Naive thymus-derived CD8-positive, alpha-beta T cell (primary cell): ENCODE measurements at regions not wholly inside any gene's neighbourhood (a gene's known extent, or its start where the extent isn't known, plus 50 kb on each side); places are given as distances from the start of the nearest gene placed in this dataset.

Experiments
- ATAC-seq, 2 donors: fragments of 150-1000 bp; cut with Tn5 transposase in 1 of 2; sonication (Bioruptor Pico), chemical (Tn5 transposase) in 1 of 2; 1 replicate in 1 of 2; 2 replicates in 1 of 2; pipeline ENCODE4 v1.10.0; 2021; ENCODE audit warnings: mild to moderate bottlenecking in 2 of 2, moderate library complexity in 2 of 2
- POLR2A ChIA-PET: fragments of 350-600 bp; sonication (Branson Sonifier 250); formaldehyde crosslinking; loops from one replicate; lab custom pipeline; 2021; ENCODE audit warnings: antibody characterized with exemption; lab: Charles Lee
- DNase-seq, 10 donors: peaks; one replicate each; pipeline versions ENCODE4 v3.0.0 to v3.0.0-alpha.2; 2020 to 2022
- H3K27ac Mint-ChIP-seq, 10 donors: one replicate each; pipeline ENCODE4 v1.8.0; 2020 to 2022; ENCODE audit warnings: mild to moderate bottlenecking in 10 of 10, mixed read lengths in 10 of 10, moderate library complexity in 4 of 10, inconsistent platforms in 1 of 10
- H3K27me3 Mint-ChIP-seq, 5 donors: one replicate each; pipeline ENCODE4 v1.8.0; 2021 to 2022; ENCODE audit warnings: mixed read lengths in 5 of 5
- H3K36me3 Mint-ChIP-seq, 3 donors: one replicate each; pipeline ENCODE4 v1.8.0; 2020 to 2022; ENCODE audit warnings: mixed read lengths in 3 of 3, mild to moderate bottlenecking in 2 of 3, inconsistent platforms in 1 of 3
- H3K4me1 Mint-ChIP-seq, 4 donors: one replicate each; pipeline ENCODE4 v1.8.0; 2021 to 2022; ENCODE audit warnings: mixed read lengths in 4 of 4
- H3K4me3 Mint-ChIP-seq, 10 donors: one replicate each; pipeline ENCODE4 v1.8.0; 2020 to 2022; ENCODE audit warnings: mild to moderate bottlenecking in 10 of 10, mixed read lengths in 10 of 10, moderate library complexity in 6 of 10, inconsistent platforms in 1 of 10
- H3K9me3 Mint-ChIP-seq, 9 donors: one replicate each; pipeline ENCODE4 v1.8.0; 2020 to 2022; ENCODE audit warnings: mixed read lengths in 9 of 9, mild to moderate bottlenecking in 3 of 9, inconsistent platforms in 1 of 9, moderate library complexity in 1 of 9

DNA sequence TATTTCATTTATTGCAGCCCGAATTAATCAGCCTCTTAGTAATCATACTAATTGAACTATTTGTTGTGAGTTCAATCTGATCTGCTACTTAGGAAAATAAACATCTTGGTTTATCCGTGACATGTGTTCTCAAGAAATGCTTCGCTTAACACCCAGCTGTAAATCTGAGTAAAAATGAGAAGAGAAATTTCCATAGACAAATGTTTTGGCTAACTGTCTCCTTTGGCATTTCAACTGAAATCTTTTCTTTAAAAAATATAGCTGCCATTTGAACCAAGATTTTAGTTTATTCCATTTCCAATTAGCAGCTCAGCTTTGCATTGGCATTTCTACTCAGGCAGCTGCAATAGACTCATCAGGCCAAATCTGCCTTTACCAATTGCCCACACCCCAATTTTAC is 180.5 kb upstream of the PTER start:
- no peak overlapping the region for H3K27ac Mint-ChIP-seq
- peaks cover 2 to 19% (median 7%) of the 10 kb centered on the region in 5 donors for H3K27me3 Mint-ChIP-seq
- no peaks in the 10 kb centered on the region for H3K36me3 Mint-ChIP-seq
- no peak for DNase-seq
- no peaks in the 10 kb centered on the region for H3K4me1 Mint-ChIP-seq
- no peak overlapping the region for H3K4me3 Mint-ChIP-seq
- POLR2A ChIA-PET: no interaction called here
- H3K9me3 Mint-ChIP-seq: peaks cover 0 to 33% (median 12%) of the 10 kb centered on the region in 9 donors
- no peak for ATAC-seq

DNA sequence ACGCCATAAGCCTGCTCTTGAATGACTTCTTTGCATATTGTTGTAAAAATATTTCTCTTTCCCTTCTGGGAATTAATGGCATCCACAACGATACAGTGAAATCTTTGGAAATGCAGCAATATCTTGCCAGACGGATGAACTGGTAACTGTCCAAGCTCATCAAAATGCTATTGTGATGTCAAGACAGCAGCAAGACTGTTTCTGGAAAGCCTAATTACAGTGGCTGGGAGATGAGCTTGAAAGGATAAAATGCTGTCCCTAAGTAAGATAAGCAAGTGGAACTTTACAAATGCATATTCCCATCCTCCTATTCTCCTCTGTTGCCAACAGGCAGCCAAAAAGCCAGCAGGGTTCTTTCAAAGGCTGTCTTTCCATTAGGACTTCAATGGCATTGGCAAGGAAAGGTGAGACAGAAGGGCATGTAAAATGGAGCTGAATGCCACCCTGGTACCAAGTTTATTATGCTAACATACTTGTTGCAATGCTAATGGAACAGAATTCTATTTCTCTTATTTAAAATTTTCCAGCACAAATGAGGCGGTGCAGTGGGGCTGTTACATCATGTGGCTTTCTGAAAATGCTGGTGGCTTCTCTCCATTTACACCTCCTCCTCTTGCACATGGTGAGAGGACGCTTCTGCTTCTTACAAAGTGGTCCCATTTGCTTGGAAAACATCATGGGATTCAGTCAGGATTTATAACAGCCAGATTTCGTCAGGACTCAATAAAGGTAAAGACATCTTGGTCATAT is 178.3 kb upstream of the PTER start:
- ATAC-seq (no peak), DNase-seq (no peak)
- H3K9me3 Mint-ChIP-seq: peaks cover 0 to 33% (median 11%) of the 10 kb centered on the region in 9 donors
- POLR2A ChIA-PET: no interaction called here
- H3K36me3 Mint-ChIP-seq: no peaks in the 10 kb centered on the region
- no peaks in the 10 kb centered on the region for H3K4me1 Mint-ChIP-seq
- no peak overlapping the region for H3K4me3 Mint-ChIP-seq
- peaks cover 2 to 19% (median 7%) of the 10 kb centered on the region in 5 donors for H3K27me3 Mint-ChIP-seq
- H3K27ac Mint-ChIP-seq: no peak overlapping the region

DNA sequence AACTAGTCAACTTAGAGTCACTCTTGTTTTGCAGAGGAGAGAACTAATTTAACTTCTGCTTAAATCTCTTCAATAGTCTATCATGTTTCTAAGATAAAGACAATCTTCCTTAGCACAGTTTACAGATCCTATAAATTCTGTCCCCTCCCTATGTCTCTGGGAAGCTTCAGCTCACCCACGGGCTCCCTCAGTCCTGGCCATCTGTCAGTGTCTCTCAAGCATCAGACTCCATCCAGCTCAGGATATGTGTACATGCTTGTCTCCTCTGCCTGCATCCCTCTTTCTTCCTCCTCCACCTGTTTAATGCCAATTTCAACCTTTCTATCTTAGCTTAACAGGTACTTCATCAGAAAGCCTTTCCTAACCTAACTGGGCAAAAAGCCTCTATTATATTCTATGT is 177.1 kb upstream of the PTER start:
- POLR2A ChIA-PET: no interaction called here
- H3K4me1 Mint-ChIP-seq: no peaks in the 10 kb centered on the region
- H3K27ac Mint-ChIP-seq: no peak overlapping the region
- no peaks in the 10 kb centered on the region for H3K36me3 Mint-ChIP-seq
- peaks cover 2 to 19% (median 7%) of the 10 kb centered on the region in 5 donors for H3K27me3 Mint-ChIP-seq
- no peak overlapping the region for H3K4me3 Mint-ChIP-seq
- ATAC-seq: no peak
- DNase-seq: no peak
- peaks cover 0 to 33% (median 8%) of the 10 kb centered on the region in 9 donors for H3K9me3 Mint-ChIP-seq

DNA sequence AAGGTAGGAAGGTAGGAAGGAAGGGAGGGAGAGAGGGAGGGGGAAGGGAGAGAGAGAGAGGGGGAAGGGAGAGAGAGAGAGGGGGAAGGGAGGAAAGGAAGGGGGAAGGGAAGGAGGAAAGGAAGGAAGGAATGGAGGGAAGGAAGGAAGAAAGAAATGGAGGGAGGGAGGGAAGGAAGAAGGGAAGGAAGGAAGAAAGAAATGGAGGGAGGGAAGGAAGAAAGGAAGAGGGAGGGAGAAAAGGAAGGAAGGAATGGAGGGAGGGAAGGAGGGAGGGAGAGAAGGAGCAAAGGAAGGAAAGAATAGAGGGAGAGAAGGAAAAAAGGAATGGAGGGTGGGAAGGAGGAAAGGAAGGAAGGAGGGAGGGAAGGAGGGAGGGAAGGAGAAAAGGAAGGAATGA is 176.4 kb upstream of the PTER start:
- DNase-seq (no peak), ATAC-seq (no peak)
- Mint-ChIP-seq H3K27ac (no peak overlapping the region), H3K9me3 (peaks cover 0 to 27% (median 7%) of the 10 kb centered on the region in 9 donors), H3K36me3 (no peaks in the 10 kb centered on the region), H3K27me3 (peaks cover 2 to 19% (median 7%) of the 10 kb centered on the region in 5 donors), H3K4me1 (no peaks in the 10 kb centered on the region), H3K4me3 (no peak overlapping the region)
- POLR2A ChIA-PET: no interaction called here

DNA sequence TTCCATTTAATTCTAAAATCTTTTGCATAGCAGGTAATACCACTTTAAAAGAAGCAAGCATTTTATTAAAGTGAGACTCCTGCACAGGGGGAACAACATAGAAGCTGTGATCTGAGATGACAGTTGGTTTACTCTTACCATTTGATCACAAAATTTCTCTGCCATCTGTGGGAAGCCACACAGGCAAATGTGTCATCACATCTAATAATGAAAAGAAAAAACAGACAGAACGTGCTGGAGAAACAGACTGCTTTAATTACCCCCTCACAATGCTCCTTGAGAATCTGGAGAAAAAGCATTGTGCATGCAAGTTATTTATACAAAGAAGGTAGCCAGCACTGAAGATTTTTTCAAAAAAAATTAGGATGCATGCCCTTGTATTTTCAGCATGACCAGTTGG is 165.2 kb upstream of the PTER start:
- H3K4me1 Mint-ChIP-seq: no peaks in the 10 kb centered on the region
- no peak overlapping the region for H3K27ac Mint-ChIP-seq
- POLR2A ChIA-PET: no interaction called here
- H3K9me3 Mint-ChIP-seq: peaks cover 0 to 11% (median 4%) of the 10 kb centered on the region in 9 donors
- DNase-seq (no peak), ATAC-seq (no peak)
- no peak overlapping the region for H3K4me3 Mint-ChIP-seq
- H3K36me3 Mint-ChIP-seq: peaks cover 0 to 4% (median 0%) of the 10 kb centered on the region in 3 donors
- peaks cover 0 to 8% (median 0%) of the 10 kb centered on the region in 5 donors for H3K27me3 Mint-ChIP-seq

DNA sequence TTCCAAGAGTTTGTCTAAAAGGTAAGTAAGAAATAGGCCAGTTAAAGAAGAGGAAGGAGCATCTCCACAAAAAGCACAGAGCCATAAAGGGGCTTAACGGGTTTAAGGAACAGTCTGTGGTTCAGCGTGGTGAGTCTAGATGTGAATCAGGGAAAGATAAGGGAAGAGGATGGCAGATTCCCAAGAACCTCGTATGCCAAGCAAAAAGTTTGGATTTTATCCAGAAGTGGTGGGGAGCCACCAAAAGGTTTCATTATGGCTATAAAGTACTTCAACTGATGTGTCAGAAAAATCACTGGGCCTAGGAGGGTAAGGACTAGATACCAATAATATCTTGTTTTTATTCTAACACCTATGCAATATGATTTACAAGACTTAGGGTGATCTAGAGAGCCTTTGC is 161.9 kb upstream of the PTER start:
- Mint-ChIP-seq H3K4me3 (no peak overlapping the region), H3K27ac (no peak overlapping the region), H3K4me1 (no peaks in the 10 kb centered on the region), H3K27me3 (peaks cover 0 to 13% (median 3%) of the 10 kb centered on the region in 5 donors), H3K9me3 (peaks cover 0 to 19% (median 2%) of the 10 kb centered on the region in 9 donors), H3K36me3 (no peaks in the 10 kb centered on the region)
- ATAC-seq (no peak), DNase-seq (no peak)
- POLR2A ChIA-PET: no interaction called here

DNA sequence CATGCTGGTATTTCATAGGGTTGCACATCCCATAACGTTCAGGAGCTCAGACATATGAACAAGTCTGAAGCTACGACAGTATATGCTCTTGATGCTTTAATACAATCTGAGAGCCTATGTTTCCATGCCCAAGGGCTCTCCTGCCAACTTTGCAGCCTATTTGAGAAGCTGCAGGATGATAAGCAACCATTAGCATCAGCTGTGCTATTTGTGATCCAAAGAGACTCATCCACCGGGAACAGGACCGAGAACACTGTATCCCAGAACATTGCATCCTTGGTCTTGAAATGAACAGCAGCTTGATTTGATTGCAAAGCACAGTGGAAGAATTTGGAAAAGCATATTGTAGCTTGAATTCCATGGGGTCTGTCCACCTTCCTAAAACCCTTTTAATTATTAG is 156.2 kb upstream of the PTER start:
- Mint-ChIP-seq H3K27ac (no peak overlapping the region), H3K36me3 (no peaks in the 10 kb centered on the region), H3K4me3 (no peak overlapping the region), H3K4me1 (no peaks in the 10 kb centered on the region), H3K27me3 (peaks cover 0 to 9% (median 1%) of the 10 kb centered on the region in 5 donors), H3K9me3 (peaks cover 0 to 11% (median 2%) of the 10 kb centered on the region in 9 donors)
- POLR2A ChIA-PET: no interaction called here
- no peak for DNase-seq
- no peak for ATAC-seq

DNA sequence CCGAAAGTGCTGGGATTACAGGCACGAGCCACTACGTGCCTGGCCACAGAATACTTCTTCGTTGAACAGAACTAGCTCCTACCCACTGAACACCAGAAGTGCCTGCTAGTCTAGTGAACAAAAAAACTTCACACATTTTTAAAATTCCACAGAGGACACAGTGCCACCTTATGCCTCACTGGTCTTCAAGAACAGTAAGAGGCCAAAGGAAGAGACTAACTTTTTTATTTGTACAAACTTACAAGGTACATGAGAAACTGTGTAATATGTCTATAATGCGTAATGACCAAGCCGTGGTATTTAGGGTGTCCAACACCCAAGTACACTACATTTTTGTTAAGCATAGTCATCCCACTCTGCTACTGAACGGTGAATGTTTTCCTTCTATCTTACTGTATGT is 144.4 kb upstream of the PTER start:
- Mint-ChIP-seq H3K4me3 (no peak overlapping the region), H3K4me1 (no peaks in the 10 kb centered on the region), H3K36me3 (no peaks in the 10 kb centered on the region), H3K27ac (no peak overlapping the region), H3K27me3 (peaks cover 4 to 14% (median 6%) of the 10 kb centered on the region in 5 donors), H3K9me3 (peaks cover 0 to 11% (median 0%) of the 10 kb centered on the region in 9 donors)
- POLR2A ChIA-PET: no interaction called here
- no peak for ATAC-seq
- DNase-seq: no peak

DNA sequence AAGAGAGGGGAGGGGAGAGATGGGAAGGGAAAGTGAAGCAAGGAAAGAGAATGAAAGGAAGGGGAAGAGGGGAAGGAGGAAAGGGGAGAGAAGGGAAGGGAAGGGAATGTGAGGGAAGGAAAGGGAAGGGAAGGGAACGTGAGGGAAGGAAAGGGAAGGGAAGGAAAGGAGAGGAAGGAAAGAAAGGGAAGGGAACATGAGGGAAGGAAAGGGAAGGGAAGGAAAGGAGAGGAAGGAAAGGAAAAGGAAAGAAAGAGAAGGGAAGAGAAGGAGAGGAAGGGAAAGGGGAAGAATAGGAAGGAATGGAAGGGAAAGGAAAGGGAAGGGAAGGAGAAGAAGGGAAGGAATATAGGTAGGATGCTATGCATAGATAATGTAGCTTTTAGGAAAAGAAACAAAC is 139.7 kb upstream of the PTER start:
- Mint-ChIP-seq H3K9me3 (peaks cover 0 to 11% (median 0%) of the 10 kb centered on the region in 9 donors), H3K27me3 (peaks cover 4 to 14% (median 6%) of the 10 kb centered on the region in 5 donors), H3K36me3 (no peaks in the 10 kb centered on the region), H3K4me1 (no peaks in the 10 kb centered on the region), H3K27ac (no peak overlapping the region), H3K4me3 (no peak overlapping the region)
- ATAC-seq (no peak), DNase-seq (no peak)
- POLR2A ChIA-PET: no interaction called here

DNA sequence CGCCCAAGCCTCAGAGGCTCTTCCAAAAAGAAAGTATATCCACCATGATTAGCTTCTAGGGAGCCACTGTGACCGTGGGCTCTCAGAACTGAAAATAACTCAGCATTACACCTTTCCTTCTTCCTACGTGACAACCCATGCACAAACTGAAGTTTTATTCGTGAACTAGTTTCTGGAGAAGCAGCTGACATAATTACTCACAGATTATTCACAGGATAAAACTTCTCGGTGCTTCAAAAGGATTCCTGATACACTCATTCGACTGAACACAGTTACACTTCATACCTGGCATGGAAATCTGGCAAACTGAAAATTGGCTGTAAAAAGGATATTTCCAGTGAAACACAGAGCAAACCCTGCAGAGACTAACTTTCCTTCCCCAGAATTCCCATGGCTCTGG is 139.2 kb upstream of the PTER start:
- Mint-ChIP-seq H3K9me3 (peaks cover 0 to 11% (median 0%) of the 10 kb centered on the region in 9 donors), H3K27me3 (peaks cover 2 to 14% (median 6%) of the 10 kb centered on the region in 5 donors), H3K36me3 (no peaks in the 10 kb centered on the region), H3K4me1 (no peaks in the 10 kb centered on the region), H3K4me3 (no peak overlapping the region), H3K27ac (no peak overlapping the region)
- no peak for ATAC-seq
- POLR2A ChIA-PET: no interaction called here
- no peak for DNase-seq

DNA sequence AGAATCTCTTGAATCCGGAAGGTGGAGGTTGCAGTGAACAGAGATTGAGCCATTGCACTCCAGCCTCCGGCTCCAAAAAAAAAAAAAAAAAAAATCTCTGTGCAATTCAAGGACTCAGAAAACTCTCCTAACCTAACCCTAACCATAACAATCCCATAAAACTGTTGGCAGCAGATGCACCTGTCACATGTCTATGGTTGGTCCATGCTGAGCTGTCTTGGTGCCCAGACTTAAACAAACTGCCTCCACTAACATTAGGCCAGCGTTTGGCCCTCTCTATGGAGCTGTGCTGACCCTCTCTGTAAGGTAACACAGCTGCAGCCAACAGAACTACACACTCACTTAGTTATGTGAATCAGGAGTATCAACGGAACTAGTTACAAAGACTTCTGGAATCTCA is 132.5 kb upstream of the PTER start:
- POLR2A ChIA-PET: no interaction called here
- Mint-ChIP-seq H3K27me3 (peaks cover 0 to 6% (median 0%) of the 10 kb centered on the region in 5 donors), H3K9me3 (peaks cover 0 to 21% (median 3%) of the 10 kb centered on the region in 9 donors), H3K27ac (no peak overlapping the region), H3K4me1 (no peaks in the 10 kb centered on the region), H3K4me3 (no peak overlapping the region), H3K36me3 (peaks cover 0 to 4% (median 0%) of the 10 kb centered on the region in 3 donors)
- DNase-seq: no peak
- no peak for ATAC-seq

DNA sequence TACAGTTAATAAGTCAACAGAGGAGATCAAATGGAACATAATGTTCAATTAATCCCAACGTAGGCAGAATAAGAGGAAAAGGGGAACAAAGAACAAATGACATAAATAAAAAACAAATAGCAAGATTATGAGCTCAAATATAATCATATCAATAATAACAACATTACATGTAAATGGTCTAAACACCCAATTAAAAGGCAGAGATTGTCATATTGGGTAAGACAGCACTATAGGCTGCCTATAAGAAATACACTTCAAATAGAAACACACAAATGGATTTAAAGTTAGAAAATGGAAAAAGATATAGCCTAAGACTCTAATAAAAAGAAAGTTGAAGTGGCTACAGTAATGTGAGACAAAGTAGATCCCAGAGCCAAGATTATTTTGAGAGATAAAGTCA is 126.4 kb upstream of the PTER start:
- H3K4me3 Mint-ChIP-seq: no peak overlapping the region
- H3K36me3 Mint-ChIP-seq: peaks cover 0 to 14% (median 0%) of the 10 kb centered on the region in 3 donors
- no peak for DNase-seq
- no peak for ATAC-seq
- no peak overlapping the region for H3K27ac Mint-ChIP-seq
- no peaks in the 10 kb centered on the region for H3K4me1 Mint-ChIP-seq
- H3K27me3 Mint-ChIP-seq: peaks cover 0 to 5% (median 0%) of the 10 kb centered on the region in 5 donors
- H3K9me3 Mint-ChIP-seq: peaks cover 2 to 39% (median 13%) of the 10 kb centered on the region in 9 donors
- POLR2A ChIA-PET: no interaction called here

DNA sequence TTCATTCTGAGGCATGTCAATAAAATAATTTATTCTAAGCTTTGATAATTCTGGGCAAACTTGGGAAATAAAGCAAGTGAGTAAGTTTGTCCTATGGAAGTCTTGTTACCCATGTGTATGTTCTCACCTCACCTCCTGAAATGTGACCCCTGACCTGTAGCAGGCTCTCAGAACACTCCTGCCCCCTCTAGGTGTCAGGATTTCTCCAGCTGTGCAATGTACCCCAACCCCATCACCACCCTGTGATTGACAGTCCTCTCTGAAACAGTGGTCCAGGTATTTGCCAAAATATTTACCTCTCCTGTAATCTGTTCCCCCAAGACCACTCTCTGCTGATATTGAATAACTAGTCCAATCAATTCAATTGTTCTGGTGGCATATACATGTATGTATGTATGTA is 122.6 kb upstream of the PTER start:
- DNase-seq (no peak), ATAC-seq (no peak)
- no peaks in the 10 kb centered on the region for H3K27me3 Mint-ChIP-seq
- H3K27ac Mint-ChIP-seq: no peak overlapping the region
- peaks cover 2 to 18% (median 9%) of the 10 kb centered on the region in 9 donors for H3K9me3 Mint-ChIP-seq
- no peaks in the 10 kb centered on the region for H3K4me1 Mint-ChIP-seq
- H3K4me3 Mint-ChIP-seq: no peak overlapping the region
- peaks cover 0 to 9% (median 0%) of the 10 kb centered on the region in 3 donors for H3K36me3 Mint-ChIP-seq
- POLR2A ChIA-PET: no interaction called here
